ENCODE measurements at regions not wholly inside any gene's neighbourhood (a gene's known extent, or its start where the extent isn't known, plus 50 kb on each side); places are given as distances from the start of the nearest gene placed in this dataset.

GRCh38 chr1:29744684-29745490 is 508.6 kb downstream of the PTPRU start:
- no peak for DNase-seq (ENCODE audit: low spot score)

GRCh38 chr1:29743931-29744330 is 507.6 kb downstream of the PTPRU start:
- DNase-seq (ENCODE audit: low spot score): no peak

DNA sequence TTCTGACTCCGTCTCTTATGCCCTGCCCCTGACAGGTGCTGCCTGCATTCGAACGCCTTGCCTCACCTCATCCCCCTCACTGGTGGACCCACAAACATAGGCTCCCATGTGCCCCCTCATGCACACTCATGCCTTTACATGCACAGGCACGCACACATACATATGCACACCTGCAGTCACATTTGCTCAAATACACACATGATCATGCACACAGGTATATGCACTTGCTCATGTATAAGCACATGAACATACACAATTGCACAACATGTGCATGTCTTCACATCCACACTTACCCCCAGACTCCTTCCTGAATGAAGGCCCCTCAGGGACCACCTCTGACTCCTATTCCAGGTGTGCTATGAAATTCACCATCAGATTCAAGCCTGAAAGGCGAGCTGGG is 506.9 kb downstream of the PTPRU start:
- DNase-seq (ENCODE audit: low spot score): no peak

DNA sequence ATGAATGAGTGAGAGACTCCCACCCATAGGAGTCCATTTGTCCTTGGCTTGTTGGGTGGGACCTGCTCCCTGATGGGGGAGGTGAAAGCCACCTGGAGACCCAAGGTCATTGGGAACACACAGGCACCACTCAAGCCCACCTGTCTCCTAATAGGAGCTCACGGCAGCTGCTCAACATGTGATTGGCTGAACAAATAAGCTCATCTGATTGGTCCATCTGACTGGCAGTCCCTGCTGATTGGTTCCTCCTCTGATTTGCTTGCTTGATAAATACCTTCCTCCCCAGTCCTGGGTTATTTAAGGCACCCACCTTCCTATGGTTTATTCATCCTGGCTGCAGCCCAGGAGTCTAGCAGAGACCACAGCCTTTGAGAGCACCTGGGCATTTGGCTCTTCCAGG is 502.9 kb downstream of the PTPRU start:
- DNase-seq (ENCODE audit: low spot score): no peak

DNA sequence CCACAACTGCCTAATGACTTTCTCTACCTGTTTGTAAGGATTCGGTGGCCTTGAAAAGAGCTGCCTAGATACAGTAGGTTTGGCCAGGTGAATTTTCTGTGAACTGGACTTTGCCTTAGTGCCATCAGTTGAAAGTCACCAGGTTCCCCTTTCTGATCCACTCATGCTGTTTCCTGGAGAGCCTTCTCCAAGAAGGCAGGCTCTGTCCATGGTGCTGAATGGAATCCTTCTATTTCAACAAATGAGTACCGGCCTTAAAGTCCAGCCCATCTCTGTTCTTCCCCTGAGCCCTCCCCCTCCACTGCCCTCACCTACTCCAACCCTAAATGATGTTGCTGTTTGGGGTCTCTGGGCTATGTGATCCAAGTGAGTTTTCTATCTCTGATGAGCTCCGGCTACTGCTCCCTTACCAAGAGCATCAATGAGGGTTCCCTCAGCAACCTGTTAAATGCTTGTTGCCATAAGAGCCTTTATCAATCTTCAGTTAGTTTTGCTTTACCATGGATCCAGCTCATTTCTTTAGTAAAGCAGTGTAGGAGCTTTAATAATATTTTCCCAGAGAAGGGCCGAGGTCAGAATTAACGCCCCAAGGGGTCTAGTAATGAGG is 500.4 kb downstream of the PTPRU start:
- DNase-seq (ENCODE audit: low spot score): no peak

GRCh38 chr1:29732453-29732852 is 496.1 kb downstream of the PTPRU start:
- no peak for DNase-seq (ENCODE audit: low spot score)

- DNase-seq (ENCODE audit: low spot score): no peak
Measured at GRCh38 chr1:29730623-29731022, 494.3 kb downstream of the PTPRU start.

- no peak for DNase-seq (ENCODE audit: low spot score)
Measured at GRCh38 chr1:29729281-29729680, 493.0 kb downstream of the PTPRU start.

DNA sequence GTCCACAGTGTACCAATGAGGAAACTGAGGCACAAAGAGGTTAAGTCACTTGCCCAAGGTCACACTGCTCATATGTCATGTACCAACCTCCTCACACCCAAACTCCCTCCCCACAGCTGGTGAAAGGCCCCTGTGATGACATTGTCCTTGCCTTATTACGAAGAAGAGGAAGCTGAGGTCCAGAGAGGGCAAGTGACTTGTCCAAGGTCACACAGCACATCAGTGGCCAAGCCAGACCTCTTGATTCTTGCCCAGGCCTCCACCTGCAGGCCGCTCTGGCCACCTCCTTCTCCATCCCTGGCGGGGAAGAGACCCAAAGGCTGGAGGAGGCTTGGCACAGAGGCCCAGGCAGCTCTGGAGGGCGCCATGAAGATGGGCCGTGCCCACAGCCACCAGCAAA is 492.4 kb downstream of the PTPRU start:
- DNase-seq (ENCODE audit: low spot score): no peak

- no peak for DNase-seq (ENCODE audit: low spot score)
Measured at GRCh38 chr1:29725262-29725661, 488.9 kb downstream of the PTPRU start.

DNA sequence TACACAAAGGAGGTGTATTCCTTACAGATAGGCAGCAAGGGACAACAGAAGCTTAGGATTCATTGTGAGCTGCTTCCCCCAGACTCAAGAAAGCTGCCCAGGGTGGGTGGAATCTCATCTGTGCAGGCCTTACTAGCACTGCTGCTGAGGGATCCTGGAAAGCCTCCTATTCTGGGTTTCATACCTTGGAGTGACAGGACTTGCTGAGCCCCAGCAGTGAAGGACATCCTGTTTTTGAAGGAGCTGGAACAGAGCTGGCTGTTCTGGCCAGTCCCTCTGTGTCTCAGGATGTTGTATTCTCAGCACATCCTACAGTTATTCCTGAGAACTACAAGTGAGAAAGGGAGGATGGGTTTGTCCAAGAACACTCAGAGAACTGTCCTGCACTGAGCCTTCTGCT is 486.3 kb downstream of the PTPRU start:
- DNase-seq (ENCODE audit: low spot score): no peak

- no peak for DNase-seq (ENCODE audit: low spot score)
Measured at GRCh38 chr1:29719253-29719652, 482.9 kb downstream of the PTPRU start.

DNA sequence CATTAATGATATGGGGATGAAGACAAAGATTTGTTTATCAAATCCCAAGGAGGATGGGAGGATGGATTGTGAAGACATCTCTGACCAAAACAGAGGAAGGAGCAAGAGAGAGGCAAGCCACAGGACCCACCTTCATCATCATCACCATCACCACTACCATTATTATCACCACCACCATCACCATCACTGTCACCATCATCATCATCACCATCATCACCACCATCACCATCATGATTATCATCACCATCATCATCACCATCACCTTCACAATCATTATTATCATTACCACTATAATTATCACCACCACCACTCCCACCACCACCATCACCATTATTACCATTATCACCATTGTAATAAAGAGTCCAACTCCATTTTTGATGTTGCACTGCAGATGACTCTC is 482.5 kb downstream of the PTPRU start:
- DNase-seq (ENCODE audit: low spot score): no peak

GRCh38 chr1:29716306-29716705 is 480.0 kb downstream of the PTPRU start:
- DNase-seq (ENCODE audit: low spot score): no peak

DNA sequence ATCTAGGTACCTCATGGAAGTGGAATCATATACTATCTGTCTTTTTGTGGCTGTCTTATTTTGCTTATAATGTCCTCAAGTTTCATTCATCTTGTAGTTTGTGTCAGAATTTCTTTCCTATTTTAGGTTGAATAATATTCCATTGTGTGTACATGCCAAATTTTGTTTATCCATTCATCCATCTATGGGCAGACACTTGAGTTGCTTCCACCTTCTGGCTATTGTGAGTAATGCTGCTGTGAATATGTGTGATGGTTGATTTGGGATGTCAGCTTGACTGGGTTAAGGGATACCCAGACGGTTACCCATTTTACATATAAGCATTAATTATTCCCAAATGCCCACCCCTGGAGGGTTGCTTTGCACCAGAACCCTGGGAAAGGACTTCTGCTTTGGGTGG is 477.5 kb downstream of the PTPRU start:
- no peak for DNase-seq (ENCODE audit: low spot score)

- no peak for DNase-seq (ENCODE audit: low spot score)
Measured at GRCh38 chr1:29712801-29713200, 476.5 kb downstream of the PTPRU start.

DNA sequence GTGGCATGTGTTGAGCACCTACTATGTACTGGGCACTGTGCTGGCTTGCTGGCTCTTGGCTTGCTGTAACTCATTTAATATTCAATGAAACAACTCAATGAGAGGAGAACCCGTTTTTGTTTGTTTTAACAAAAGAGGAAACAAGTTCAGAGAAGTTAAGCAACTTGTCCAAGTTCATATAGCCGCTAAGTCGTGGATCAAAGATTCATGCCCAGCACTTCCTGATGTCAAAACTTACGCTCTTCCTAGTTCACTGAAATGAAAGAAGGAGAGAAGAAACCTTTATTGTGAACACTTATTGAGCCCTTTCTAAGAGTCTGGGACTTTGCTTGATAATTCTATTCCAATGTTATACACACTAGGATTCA is 475.9 kb downstream of the PTPRU start:
- DNase-seq (ENCODE audit: low spot score): no peak

DNA sequence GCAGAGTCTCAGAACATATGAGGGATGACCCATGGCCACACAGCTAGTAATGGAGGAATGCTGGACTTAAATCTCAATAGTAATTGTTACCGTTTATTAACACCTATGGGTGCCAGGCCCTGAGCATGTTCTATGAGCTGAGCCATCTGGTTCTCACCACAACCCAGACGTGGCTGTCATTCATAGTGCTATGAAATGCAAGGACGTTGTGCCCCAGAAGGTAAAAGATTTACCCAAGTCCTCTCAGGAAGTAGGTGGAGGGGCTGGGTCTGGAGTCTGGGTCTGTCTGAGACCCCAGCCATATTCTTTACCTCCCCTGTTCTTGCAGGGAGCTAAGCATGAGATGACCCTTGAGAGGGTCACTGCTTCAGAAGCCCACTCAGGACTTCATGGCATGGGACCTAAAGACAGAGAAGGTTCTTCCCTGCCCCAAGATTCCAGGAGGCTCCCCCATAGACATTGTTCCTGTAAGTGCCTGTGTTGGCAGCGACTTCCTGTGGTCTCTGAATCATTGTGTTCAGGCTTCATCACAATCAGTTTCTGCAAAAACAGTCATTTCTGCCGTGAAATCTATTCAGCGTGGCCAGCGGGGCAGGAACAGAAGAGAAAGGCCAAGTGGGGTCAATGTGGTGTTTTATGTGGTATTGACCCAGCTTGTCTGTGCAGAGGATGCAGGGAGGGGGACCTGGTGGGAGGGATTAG is 475.4 kb downstream of the PTPRU start:
- DNase-seq (ENCODE audit: low spot score): no peak

GRCh38 chr1:29709704-29710280 is 473.5 kb downstream of the PTPRU start:
- DNase-seq (ENCODE audit: low spot score): no peak

DNA sequence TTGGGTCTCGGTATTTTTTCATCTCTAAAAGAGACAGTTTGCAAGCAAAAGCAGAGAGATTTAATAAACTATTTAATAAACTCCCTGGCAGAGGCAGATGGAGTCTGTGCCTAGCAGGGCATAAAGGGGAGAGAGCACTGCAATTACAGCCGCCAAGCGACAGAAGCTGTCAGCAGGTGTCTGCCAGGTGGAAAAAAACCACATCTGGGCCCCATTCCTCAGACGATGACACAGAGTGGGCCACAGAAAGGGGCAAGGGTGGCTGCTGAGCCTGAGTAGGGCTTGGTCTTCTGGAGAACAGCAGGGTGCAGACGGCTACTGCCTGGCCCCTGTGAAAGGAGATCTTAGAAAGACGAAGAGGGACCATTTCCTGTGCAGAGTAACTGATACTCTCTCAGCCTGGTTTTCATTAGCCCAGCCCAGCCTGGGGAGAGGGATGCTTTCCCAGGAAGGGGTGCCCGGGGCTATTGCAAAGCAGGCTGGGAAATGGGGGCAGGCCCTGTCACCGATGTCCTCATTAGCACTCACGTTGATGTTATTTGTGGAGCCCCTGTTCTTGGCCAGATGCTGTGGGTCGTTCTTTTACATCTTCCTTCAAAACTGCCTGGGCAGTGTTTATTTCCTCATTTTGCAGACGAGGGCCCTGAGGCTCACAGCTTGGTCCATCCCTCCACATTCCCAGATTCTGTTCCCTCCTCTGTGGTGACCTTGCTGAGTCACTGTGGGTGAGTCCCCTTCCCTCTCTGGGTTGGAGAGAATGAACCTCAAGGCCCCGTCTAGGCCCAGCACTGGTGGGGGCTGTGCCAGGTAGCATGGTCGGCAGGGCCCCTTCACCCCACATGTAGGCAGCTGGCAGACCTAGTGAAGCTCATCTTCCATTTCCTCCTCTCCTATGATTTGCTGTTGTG is 472.7 kb downstream of the PTPRU start:
- DNase-seq (ENCODE audit: low spot score): no peak

GRCh38 chr1:29708381-29708780 is 472.1 kb downstream of the PTPRU start:
- DNase-seq (ENCODE audit: low spot score): no peak

- DNase-seq (ENCODE audit: low spot score): no peak
Measured at GRCh38 chr1:29707796-29708195, 471.5 kb downstream of the PTPRU start.
